ENCODE measurements at regions not wholly inside any gene's neighbourhood (a gene's known extent, or its start where the extent isn't known, plus 50 kb on each side); places are given as distances from the start of the nearest gene placed in this dataset.

GRCh38 chr22:49156662-49157285 is 670.9 kb downstream of the BRD1 start:
- no peaks in the 10 kb centered on the region for H4K20me1 ChIP-seq (ENCODE audit: low read length)
- no peak overlapping the region for H2AFZ ChIP-seq (ENCODE audit: low read length)
- no peak overlapping the region for H3K27ac ChIP-seq (ENCODE audit: low read length)
- H3K36me3 ChIP-seq (ENCODE audit: low read depth, low read length) = no peaks in the 10 kb centered on the region
- TF ChIP-seq EZH2 (IDR thresholded peaks at IDR 0.05; ENCODE audit: low read length, unreplicated experiment) (no peak), EZH2phosphoT487 (IDR thresholded peaks at IDR 0.05; ENCODE audit: borderline replicate concordance, low read length) (no peak), CTCF (conservative IDR thresholded peaks at IDR 0.05; ENCODE audit: low read depth, low read length) (no peak)
- DNase-seq (peak; percentile 5), ATAC-seq (no peak)
- POLR2A ChIA-PET (ENCODE audit: unreplicated experiment) = no interaction called here
- CTCF ChIA-PET = no interaction called here
- H3K9me3 ChIP-seq (ENCODE audit: low read length) = no peaks in the 10 kb centered on the region
- no peak overlapping the region for H3K9ac ChIP-seq (ENCODE audit: low read length)
- intact Hi-C loops (cut with micrococcal nuclease) = no loop called here
- H3K27me3 ChIP-seq (ENCODE audit: low read length) = no peaks in the 10 kb centered on the region
- H3K79me2 ChIP-seq (ENCODE audit: low read length) = no peaks in the 10 kb centered on the region
- no peaks in the 10 kb centered on the region for H3F3A ChIP-seq (ENCODE audit: low read length, unreplicated experiment)
- no peaks in the 10 kb centered on the region for H3K9me2 ChIP-seq (replicated peaks; ENCODE audit: low read length)
- no peaks in the 10 kb centered on the region for H3K4me1 ChIP-seq (ENCODE audit: insufficient read depth, low read length)
- no peak overlapping the region for H3K4me3 ChIP-seq (ENCODE audit: low read length)
- no peak overlapping the region for H3K4me2 ChIP-seq (ENCODE audit: low read length)
- BruUV-seq (replicated peaks) = no TSS peak

- no peak overlapping the region for H3K4me3 ChIP-seq (ENCODE audit: low read length)
- H3F3A ChIP-seq (ENCODE audit: low read length, unreplicated experiment) = no peaks in the 10 kb centered on the region
- no peaks in the 10 kb centered on the region for H3K9me3 ChIP-seq (ENCODE audit: low read length)
- H3K9me2 ChIP-seq (replicated peaks; ENCODE audit: low read length) = no peaks in the 10 kb centered on the region
- BruUV-seq (replicated peaks) = no TSS peak
- no peaks in the 10 kb centered on the region for H3K36me3 ChIP-seq (ENCODE audit: low read depth, low read length)
- H3K27me3 ChIP-seq (ENCODE audit: low read length) = no peaks in the 10 kb centered on the region
- no peaks in the 10 kb centered on the region for H3K4me1 ChIP-seq (ENCODE audit: insufficient read depth, low read length)
- no peak overlapping the region for H3K4me2 ChIP-seq (ENCODE audit: low read length)
- ATAC-seq (no peak), DNase-seq (no peak)
- intact Hi-C loops (cut with micrococcal nuclease) = no loop called here
- H3K79me2 ChIP-seq (ENCODE audit: low read length) = no peaks in the 10 kb centered on the region
- no peak for TF ChIP-seq EZH2phosphoT487 (IDR thresholded peaks at IDR 0.05; ENCODE audit: borderline replicate concordance, low read length)
- TF ChIP-seq EZH2 (IDR thresholded peaks at IDR 0.05; ENCODE audit: low read length, unreplicated experiment) = no peak
- TF ChIP-seq CTCF (conservative IDR thresholded peaks at IDR 0.05; ENCODE audit: low read depth, low read length) = no peak
- POLR2A ChIA-PET (ENCODE audit: unreplicated experiment) = no interaction called here
- no peak overlapping the region for H3K27ac ChIP-seq (ENCODE audit: low read length)
- H2AFZ ChIP-seq (ENCODE audit: low read length) = no peak overlapping the region
- no peak overlapping the region for H3K9ac ChIP-seq (ENCODE audit: low read length)
- CTCF ChIA-PET = no interaction called here
- no peaks in the 10 kb centered on the region for H4K20me1 ChIP-seq (ENCODE audit: low read length)
Observed at GRCh38 chr22:49155770-49156580, 671.7 kb downstream of the BRD1 start.

Measured in PC-3 (cell line).